GM12891 (cell line): ENCODE measurements at regions not wholly inside any gene's neighbourhood (a gene's known extent, or its start where the extent isn't known, plus 50 kb on each side); places are given as distances from the start of the nearest gene placed in this dataset.

Experiments used
- POLR2A ChIP-seq: IDR thresholded peaks from 2 replicates; pipeline ENCODE4 v1.6.1; 2011; ENCODE audit warnings: low read depth, low read length, control low read depth
- POLR2AphosphoS5 ChIP-seq: IDR thresholded peaks from 2 replicates; pipeline ENCODE4 v1.6.1; 2011; ENCODE audit warnings: low read depth, low read length, control low read depth
- TAF1 ChIP-seq: IDR thresholded peaks from 2 replicates; pipeline ENCODE4 v1.6.1; 2011; ENCODE audit warnings: low read depth, low read length, control low read depth

DNA sequence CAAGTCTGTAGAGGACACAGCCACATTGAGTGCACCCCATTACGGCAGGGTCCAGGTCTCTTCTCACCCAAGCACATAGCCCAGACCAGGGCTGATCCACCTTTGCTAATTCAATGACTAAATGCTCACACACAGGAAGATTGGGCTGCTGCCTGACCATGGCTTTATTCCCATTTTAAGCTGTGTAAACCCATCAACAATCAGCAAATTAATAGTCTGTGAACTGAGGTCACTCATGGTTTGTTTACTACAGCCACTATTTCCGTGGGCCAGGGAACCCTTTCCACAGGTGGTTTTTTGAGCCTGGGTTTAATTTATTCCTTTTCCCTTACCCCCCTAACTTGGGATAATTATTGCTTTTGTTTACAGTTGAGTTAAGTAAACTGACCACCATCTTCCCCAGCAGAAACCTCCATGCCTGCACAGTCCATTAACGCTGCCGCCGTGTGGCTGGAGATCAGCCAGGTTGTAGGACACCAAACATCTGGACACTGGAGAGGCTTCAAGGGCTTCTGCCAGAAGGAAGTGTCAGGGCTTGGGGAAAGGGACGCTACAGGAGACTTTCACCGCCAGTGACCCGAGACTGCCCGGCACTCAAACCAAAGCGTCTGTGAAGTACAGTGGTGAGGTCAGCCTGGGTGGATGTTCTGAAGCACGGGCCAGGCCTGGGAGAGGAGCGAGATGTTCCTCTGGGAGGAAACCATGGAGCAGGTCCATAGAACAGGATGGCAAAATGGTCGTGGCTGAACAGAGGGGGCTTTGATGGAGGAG is 282.9 kb downstream of the DYSF start:
- no peak for TF ChIP-seq TAF1
- TF ChIP-seq POLR2A: no peak
- no peak for TF ChIP-seq POLR2AphosphoS5
